Neural cell (in vitro differentiated cells): ENCODE measurements at regions not wholly inside any gene's neighbourhood (a gene's known extent, or its start where the extent isn't known, plus 50 kb on each side); places are given as distances from the start of the nearest gene placed in this dataset.

ENCODE experiments used
- EZH2 ChIP-seq: fragments of 200-600, 300-800 bp; shearing (Covaris generic), sonication (generic); IDR thresholded peaks from 2 replicates; pipeline ENCODE4 v1.6.1; 2014; ENCODE audit warnings: antibody characterized with exemption, low read length, borderline replicate concordance, mild to moderate bottlenecking; ENCODE audit not compliant: insufficient read depth, poor library complexity, severe bottlenecking
- MXI1 ChIP-seq: fragments of 450-650 bp; conservative IDR thresholded peaks from 2 replicates; pipeline ENCODE4 v1.6.1; 2014; ENCODE audit warnings: antibody characterized with exemption, mild to moderate bottlenecking; ENCODE audit not compliant: poor library complexity, severe bottlenecking
- POLR2AphosphoS5 ChIP-seq: IDR thresholded peaks from 2 replicates; pipeline ENCODE4 v1.6.1; 2012
- RAD21 ChIP-seq: fragments of 450-650 bp; conservative IDR thresholded peaks from 2 replicates; pipeline ENCODE4 v1.6.1; 2014; ENCODE audit warnings: antibody characterized with exemption, mild to moderate bottlenecking, moderate library complexity
- REST ChIP-seq: IDR thresholded peaks from 2 replicates; pipeline ENCODE4 v1.6.1; 2012; ENCODE audit warnings: borderline replicate concordance
- TAF1 ChIP-seq: IDR thresholded peaks from 2 replicates; pipeline ENCODE4 v1.6.1; 2012; ENCODE audit warnings: low read depth
- TF ChIP-seq, protein P1 (sequence below): fragments of 450-650 bp; IDR thresholded peaks from 2 replicates; pipeline ENCODE4 v1.5.1; 2014; ENCODE audit warnings: antibody characterized with exemption, mild to moderate bottlenecking, moderate library complexity; ENCODE audit not compliant: poor library complexity, severe bottlenecking

- TF ChIP-seq, protein P1, sequence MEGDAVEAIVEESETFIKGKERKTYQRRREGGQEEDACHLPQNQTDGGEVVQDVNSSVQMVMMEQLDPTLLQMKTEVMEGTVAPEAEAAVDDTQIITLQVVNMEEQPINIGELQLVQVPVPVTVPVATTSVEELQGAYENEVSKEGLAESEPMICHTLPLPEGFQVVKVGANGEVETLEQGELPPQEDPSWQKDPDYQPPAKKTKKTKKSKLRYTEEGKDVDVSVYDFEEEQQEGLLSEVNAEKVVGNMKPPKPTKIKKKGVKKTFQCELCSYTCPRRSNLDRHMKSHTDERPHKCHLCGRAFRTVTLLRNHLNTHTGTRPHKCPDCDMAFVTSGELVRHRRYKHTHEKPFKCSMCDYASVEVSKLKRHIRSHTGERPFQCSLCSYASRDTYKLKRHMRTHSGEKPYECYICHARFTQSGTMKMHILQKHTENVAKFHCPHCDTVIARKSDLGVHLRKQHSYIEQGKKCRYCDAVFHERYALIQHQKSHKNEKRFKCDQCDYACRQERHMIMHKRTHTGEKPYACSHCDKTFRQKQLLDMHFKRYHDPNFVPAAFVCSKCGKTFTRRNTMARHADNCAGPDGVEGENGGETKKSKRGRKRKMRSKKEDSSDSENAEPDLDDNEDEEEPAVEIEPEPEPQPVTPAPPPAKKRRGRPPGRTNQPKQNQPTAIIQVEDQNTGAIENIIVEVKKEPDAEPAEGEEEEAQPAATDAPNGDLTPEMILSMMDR, result no peak
- TF ChIP-seq REST (no peak), RAD21 (no peak), EZH2 (no peak), MXI1 (no peak), TAF1 (no peak), POLR2AphosphoS5 (no peak)
These were observed 87.0 kb upstream of the STT3B start for GRCh38 chr3:31445701-31446100.
